ENCODE measurements at regions not wholly inside any gene's neighbourhood (a gene's known extent, or its start where the extent isn't known, plus 50 kb on each side); places are given as distances from the start of the nearest gene placed in this dataset.

DNA sequence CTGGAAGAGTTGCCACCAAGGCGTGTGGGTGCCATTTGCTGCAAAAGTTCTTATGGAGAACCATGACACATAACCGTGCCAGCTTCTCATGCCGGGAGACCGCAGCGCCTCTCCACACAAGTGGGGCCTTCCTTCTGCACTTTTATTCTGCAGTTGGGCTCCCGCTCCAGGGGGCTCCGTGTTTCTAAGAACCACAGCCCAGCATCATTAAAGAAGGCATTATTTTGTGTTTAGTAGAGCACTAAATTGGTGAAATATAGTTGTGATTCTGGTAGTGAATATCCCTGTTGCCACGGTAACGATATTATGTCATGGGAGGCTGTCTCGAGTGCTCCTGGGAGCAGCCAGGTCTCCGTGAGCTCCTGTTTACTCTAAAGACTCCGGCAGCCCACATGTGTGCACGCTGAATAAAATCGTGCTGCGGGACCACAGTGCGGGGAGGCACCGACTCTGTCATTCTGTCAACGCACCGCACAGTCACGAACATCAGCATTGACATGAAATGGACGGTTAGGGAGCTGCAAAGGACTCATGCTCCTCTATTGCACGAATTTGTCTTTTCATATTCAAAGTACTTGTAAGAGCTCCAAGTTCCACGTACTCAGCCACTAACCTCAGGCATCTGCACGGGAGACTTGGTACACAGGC, 68.8 kb upstream of the PITRM1 start:
- peaks cover 10% of the 10 kb centered on the region for H3K27me3 ChIP-seq (replicated peaks; ENCODE audit: control insufficient read depth, insufficient read depth, low read length)
- H3K4me1 ChIP-seq (ENCODE audit: control insufficient read depth, insufficient read depth, low read length), result peaks cover 3% of the 10 kb centered on the region
- DNase-seq (ENCODE audit: low read depth), result no peak
- no peak overlapping the region for H3K9ac ChIP-seq (ENCODE audit: low read length)
- H3K4me3 ChIP-seq (ENCODE audit: low read length), result no peak overlapping the region
- H3K9me3 ChIP-seq (ENCODE audit: control insufficient read depth, low read length), result no peaks in the 10 kb centered on the region
- no peaks in the 10 kb centered on the region for H3K36me3 ChIP-seq (ENCODE audit: control insufficient read depth, insufficient read depth, low read length, severe bottlenecking)

DNA sequence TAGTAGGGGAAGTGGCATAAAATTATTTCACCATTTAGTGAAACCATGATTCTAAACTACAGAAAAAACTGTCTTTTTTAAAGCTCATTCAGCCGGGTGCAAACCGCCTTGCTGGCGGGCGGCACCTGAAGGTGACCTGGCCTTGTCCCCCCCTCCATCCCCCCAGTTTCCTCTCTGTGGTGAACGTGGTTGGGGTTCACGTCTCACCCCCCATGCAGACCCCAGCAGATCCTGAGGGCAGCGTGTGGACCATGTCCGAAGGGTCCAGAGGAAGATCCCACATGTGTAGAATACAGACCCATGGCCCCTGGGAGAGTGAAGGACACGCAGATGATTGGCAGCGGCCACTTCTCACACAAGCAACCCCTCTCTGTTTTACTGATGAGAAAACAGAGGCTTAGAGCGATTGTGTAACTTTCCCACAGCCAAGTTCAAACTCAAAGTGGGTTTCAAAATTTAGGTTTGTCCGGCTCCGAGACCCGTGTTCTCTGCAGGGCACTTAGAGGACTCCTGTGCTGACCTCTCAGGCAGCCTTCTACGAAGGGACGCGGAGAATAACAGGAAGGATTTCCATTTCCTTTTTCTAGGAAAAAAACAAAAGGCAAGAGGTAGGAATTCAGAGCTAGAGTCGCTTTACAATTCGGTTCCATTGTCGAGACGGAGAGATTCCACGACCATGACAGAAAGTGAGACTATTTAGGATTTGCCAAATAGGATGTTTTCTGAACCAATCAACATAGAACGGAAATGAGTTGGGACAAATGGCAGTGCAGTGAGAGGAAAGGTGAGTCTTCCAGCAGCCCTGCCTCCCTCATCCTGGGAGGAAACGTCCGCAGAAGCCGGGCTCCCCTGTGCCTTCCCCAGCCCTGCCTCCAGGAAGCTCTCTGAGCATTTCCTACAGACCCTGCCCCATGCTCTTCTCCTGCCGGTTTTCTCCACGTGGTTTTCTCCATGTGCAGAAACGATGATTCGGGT, 67.6 kb upstream of the PITRM1 start:
- Histone ChIP-seq H3K4me1 (ENCODE audit: control insufficient read depth, insufficient read depth, low read length) (peaks cover 3% of the 10 kb centered on the region), H3K9me3 (ENCODE audit: control insufficient read depth, low read length) (no peaks in the 10 kb centered on the region), H3K4me3 (ENCODE audit: low read length) (no peak overlapping the region), H3K27me3 (replicated peaks; ENCODE audit: control insufficient read depth, insufficient read depth, low read length) (peaks cover 10% of the 10 kb centered on the region), H3K9ac (ENCODE audit: low read length) (no peak overlapping the region), H3K36me3 (ENCODE audit: control insufficient read depth, insufficient read depth, low read length, severe bottlenecking) (no peaks in the 10 kb centered on the region)
- DNase-seq (ENCODE audit: low read depth), result no peak

DNA sequence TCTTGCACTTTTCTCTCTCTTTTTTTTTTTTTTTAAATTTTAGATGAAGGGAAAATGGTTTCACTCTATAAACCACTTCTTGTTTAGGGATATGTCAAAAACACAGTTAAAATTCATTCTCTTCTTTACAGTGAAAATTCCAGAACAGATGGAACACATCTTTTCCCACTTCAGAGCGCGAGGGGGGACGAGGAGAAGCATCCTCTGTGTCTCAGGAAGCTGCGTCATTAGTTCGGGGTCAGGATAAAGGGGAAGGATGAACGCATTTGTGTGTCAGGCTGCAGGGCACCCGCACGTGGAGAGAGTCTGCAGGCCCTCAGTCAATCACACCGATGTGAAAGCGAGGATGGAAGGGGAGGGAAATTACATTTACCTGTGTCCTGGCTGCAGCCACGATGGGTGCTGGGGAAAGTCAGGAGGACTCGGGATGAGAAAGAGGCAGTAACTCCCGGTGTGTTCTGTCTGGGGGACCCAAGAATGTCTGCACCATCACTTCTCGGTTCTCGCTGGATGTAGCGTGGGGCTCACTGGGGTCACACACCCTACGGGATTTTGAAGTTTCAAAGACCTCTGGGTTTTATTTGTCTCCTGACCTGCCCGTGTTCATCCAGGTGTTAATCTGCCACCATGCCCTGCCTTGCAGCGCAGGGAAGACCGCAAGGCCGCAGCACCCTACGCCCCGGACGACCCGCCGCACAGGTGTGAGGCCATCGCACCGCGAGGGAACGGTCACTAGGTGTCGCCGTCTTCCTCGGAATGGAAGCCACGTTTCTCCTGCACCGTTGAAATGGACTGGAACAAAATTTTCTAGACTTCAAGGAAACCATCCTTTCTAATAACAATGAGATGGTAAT, 66.7 kb upstream of the PITRM1 start:
- Histone ChIP-seq H3K27me3 (replicated peaks; ENCODE audit: control insufficient read depth, insufficient read depth, low read length) (peaks cover 10% of the 10 kb centered on the region), H3K4me3 (ENCODE audit: low read length) (no peak overlapping the region)

DNA sequence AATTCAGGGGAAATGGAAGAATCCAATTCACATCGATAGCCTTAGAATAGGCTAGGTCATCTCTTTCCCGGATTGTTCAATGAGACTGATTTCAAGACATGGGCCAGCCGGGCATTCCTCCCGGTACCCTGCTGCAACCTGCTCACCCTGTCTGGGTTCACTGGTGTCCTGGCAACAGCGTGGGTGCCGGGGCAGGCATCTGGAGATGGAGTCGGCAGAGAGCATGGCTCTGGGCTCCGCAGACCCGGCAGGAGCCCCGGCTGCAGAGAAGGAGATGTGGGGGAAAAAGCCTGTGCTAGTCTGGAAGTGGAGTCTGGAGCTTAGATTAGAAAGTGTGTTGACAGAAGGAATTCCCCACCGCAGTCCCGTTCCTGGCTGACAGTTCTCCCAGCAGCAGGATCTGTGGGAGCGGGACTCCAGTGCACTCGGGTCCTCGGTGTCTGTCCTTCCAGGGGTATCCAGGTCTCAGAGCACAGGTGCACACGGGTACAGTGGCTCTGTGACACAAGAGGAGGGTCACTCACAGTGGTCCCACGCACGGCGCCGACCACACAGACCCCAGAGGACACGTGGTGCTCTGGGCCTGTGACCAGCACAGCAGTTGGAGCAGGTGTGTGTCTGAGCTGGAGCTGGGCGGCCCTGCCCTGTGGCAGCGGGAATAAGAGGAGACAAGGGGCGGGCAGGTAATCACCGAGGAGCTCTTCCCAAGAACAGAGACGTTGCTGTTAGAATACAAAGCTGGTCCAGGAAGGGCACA, 65.7 kb upstream of the PITRM1 start:
- H3K27me3 ChIP-seq (replicated peaks; ENCODE audit: control insufficient read depth, insufficient read depth, low read length), result peaks cover 10% of the 10 kb centered on the region
- H3K9ac ChIP-seq (ENCODE audit: low read length), result no peak overlapping the region
- no peak for DNase-seq (ENCODE audit: low read depth)
- H3K4me3 ChIP-seq (ENCODE audit: low read length), result no peak overlapping the region
- no peaks in the 10 kb centered on the region for H3K36me3 ChIP-seq (ENCODE audit: control insufficient read depth, insufficient read depth, low read length, severe bottlenecking)
- H3K4me1 ChIP-seq (ENCODE audit: control insufficient read depth, insufficient read depth, low read length), result peaks cover 3% of the 10 kb centered on the region
- no peaks in the 10 kb centered on the region for H3K9me3 ChIP-seq (ENCODE audit: control insufficient read depth, low read length)

More for the DNA sequence above, 66.7 kb upstream of the PITRM1 start:
- no peaks in the 10 kb centered on the region for H3K9me3 ChIP-seq (ENCODE audit: control insufficient read depth, low read length)
- peaks cover 3% of the 10 kb centered on the region for H3K4me1 ChIP-seq (ENCODE audit: control insufficient read depth, insufficient read depth, low read length)
- H3K9ac ChIP-seq (ENCODE audit: low read length), result no peak overlapping the region
- no peaks in the 10 kb centered on the region for H3K36me3 ChIP-seq (ENCODE audit: control insufficient read depth, insufficient read depth, low read length, severe bottlenecking)
- DNase-seq (ENCODE audit: low read depth), result peak; percentile 70

DNA sequence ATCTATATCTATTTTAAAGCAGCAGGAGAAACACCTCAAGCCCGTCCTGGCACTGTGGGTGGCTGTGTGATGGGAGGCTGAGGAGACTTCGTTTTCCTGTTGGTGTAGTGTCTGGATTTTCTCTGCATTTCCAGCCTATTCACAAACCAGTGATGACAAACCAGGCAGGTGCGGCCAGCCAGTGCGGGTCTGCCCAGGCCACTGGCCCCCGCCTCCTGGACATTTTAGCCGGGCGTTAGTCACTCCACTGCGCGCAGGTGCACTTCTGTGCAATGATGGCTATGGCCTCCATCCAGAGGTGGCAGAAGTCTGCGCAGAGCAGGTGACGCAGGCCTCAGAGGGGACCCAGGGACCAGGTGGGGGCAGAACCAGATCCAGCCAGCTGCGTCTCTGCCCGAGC, 64.9 kb upstream of the PITRM1 start:
- H3K27me3 ChIP-seq (replicated peaks; ENCODE audit: control insufficient read depth, insufficient read depth, low read length), result peaks cover 10% of the 10 kb centered on the region
- H3K4me1 ChIP-seq (ENCODE audit: control insufficient read depth, insufficient read depth, low read length), result peaks cover 3% of the 10 kb centered on the region
- H3K9me3 ChIP-seq (ENCODE audit: control insufficient read depth, low read length), result no peaks in the 10 kb centered on the region
- no peak overlapping the region for H3K4me3 ChIP-seq (ENCODE audit: low read length)
- no peak for DNase-seq (ENCODE audit: low read depth)
- H3K36me3 ChIP-seq (ENCODE audit: control insufficient read depth, insufficient read depth, low read length, severe bottlenecking), result no peaks in the 10 kb centered on the region
- no peak overlapping the region for H3K9ac ChIP-seq (ENCODE audit: low read length)

DNA sequence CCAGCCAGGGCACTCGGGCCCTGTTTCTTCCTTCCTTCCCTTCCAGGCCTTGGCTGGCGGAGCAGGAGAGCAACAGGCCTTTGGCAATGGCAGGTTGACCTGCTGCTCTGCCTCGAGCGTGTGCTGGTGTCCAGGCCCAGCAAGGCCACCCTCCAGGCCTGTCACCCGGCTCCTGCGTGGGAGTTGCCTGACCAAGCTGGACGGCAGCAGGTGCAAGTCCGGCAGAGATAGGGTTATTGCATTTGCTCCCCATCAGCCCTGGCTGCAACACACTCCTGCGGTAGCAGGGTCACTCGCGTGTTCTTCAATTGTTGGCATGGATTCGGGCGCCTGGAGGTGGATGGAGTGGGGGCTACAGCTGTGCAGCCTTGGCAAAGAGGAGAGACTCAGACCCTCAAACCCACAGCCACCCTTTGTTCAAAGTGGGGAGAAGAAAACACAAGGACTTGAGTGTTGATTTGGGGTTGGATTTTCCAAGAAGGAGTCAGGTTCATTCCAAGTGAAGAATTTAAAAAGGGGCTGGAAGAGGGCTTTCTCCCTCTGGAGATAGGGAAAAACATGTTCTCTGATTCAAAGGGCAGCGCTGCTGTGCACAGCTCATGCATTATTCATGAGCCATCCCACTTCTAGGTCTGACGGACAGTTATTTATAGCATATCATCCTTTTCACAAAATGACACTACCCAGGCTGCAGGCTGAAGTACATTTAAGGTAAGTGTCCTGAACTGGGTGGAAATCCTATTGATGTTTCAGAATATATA, 64.2 kb upstream of the PITRM1 start:
- Histone ChIP-seq H3K9me3 (ENCODE audit: control insufficient read depth, low read length) (no peaks in the 10 kb centered on the region), H3K4me3 (ENCODE audit: low read length) (no peak overlapping the region), H3K9ac (ENCODE audit: low read length) (no peak overlapping the region), H3K36me3 (ENCODE audit: control insufficient read depth, insufficient read depth, low read length, severe bottlenecking) (no peaks in the 10 kb centered on the region), H3K4me1 (ENCODE audit: control insufficient read depth, insufficient read depth, low read length) (peaks cover 3% of the 10 kb centered on the region), H3K27me3 (replicated peaks; ENCODE audit: control insufficient read depth, insufficient read depth, low read length) (peaks cover 10% of the 10 kb centered on the region)
- DNase-seq (ENCODE audit: low read depth), result no peak

DNA sequence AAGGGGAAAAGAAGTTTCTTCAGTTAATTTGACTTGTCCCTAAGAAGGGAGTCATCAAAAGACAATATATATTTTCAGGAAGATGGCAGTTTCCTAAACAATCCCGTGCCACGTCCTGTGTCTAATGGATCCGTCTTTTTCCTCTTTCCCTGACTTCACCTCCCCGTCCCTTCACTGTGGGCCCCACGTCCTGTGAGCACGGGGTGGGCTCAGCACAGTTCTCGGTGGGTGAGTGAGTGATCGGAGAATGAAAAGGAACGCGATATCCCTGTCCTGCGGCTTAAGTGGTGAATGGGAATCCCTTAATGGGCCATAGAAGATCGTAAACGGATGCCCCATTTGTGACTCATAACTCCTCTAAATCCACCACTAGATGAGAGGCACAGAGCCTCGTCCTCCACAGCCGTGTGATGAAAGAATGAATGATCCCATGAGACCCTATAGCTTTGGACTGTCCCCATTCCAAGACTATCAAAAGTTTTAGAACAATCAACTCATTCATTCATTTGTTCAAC, 63.5 kb upstream of the PITRM1 start:
- H3K9me3 ChIP-seq (ENCODE audit: control insufficient read depth, low read length), result no peaks in the 10 kb centered on the region
- H3K36me3 ChIP-seq (ENCODE audit: control insufficient read depth, insufficient read depth, low read length, severe bottlenecking), result no peaks in the 10 kb centered on the region
- no peak for DNase-seq (ENCODE audit: low read depth)
- no peak overlapping the region for H3K9ac ChIP-seq (ENCODE audit: low read length)
- peaks cover 3% of the 10 kb centered on the region for H3K4me1 ChIP-seq (ENCODE audit: control insufficient read depth, insufficient read depth, low read length)
- H3K4me3 ChIP-seq (ENCODE audit: low read length), result no peak overlapping the region
- peaks cover 10% of the 10 kb centered on the region for H3K27me3 ChIP-seq (replicated peaks; ENCODE audit: control insufficient read depth, insufficient read depth, low read length)

DNA sequence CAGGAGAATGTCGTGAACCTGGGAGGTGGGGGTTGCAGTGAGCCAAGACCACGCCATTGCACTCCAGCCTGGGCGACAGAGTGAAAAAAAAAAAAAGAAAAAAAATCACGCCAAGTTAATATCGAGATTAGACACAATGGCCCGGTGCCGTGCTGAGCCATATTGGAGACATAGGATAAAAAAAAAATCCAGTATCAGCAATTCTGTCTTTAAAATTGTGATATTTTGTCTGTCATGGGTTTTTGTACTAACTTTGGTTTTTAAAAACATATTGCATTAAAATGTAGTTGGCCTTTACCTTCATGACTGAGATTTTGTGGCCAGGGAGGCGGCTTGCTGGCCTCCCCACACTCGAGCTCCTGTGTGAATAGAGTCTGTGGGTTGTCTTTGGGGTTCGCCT, 62.8 kb upstream of the PITRM1 start:
- Histone ChIP-seq H3K27me3 (replicated peaks; ENCODE audit: control insufficient read depth, insufficient read depth, low read length) (peaks cover 10% of the 10 kb centered on the region), H3K4me1 (ENCODE audit: control insufficient read depth, insufficient read depth, low read length) (peaks cover 3% of the 10 kb centered on the region), H3K36me3 (ENCODE audit: control insufficient read depth, insufficient read depth, low read length, severe bottlenecking) (no peaks in the 10 kb centered on the region), H3K9me3 (ENCODE audit: control insufficient read depth, low read length) (no peaks in the 10 kb centered on the region), H3K9ac (ENCODE audit: low read length) (no peak overlapping the region), H3K4me3 (ENCODE audit: low read length) (no peak overlapping the region)
- no peak for DNase-seq (ENCODE audit: low read depth)

DNA sequence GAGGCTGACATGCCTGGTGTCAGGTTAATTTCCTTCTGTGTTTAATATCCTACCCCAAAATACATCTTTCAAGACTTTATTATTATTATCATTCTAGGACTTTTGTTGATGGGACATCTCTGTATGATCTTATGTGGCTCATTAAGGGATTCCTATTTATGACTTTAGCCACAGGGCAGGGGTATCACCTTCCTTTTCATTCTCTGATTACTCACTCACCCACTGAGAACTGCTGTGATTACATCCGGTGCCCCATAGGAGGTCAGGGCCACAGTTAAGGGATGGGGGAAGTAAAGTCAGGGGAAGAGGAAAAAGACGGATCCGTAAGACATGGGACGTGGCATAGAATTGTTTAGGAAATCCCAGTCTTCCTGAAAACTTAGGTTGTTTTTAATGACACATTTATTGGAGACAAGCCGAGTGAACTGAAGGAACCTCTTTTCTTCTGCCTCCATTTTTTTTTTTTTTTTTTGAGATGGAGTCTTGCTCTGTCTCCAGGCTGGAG, 61.0 kb upstream of the PITRM1 start:
- H3K4me3 ChIP-seq (ENCODE audit: low read length), result no peak overlapping the region

More for the DNA sequence above, 61.0 kb upstream of the PITRM1 start:
- DNase-seq (ENCODE audit: low read depth), result no peak
- no peaks in the 10 kb centered on the region for H3K9me3 ChIP-seq (ENCODE audit: control insufficient read depth, low read length)
- H3K27me3 ChIP-seq (replicated peaks; ENCODE audit: control insufficient read depth, insufficient read depth, low read length), result peaks cover 7% of the 10 kb centered on the region
- no peaks in the 10 kb centered on the region for H3K36me3 ChIP-seq (ENCODE audit: control insufficient read depth, insufficient read depth, low read length, severe bottlenecking)
- no peaks in the 10 kb centered on the region for H3K4me1 ChIP-seq (ENCODE audit: control insufficient read depth, insufficient read depth, low read length)
- no peak overlapping the region for H3K9ac ChIP-seq (ENCODE audit: low read length)
